DOHH2 (cell line): ENCODE measurements at regions not wholly inside any gene's neighbourhood (a gene's known extent, or its start where the extent isn't known, plus 50 kb on each side); places are given as distances from the start of the nearest gene placed in this dataset.
"Not testable (repeated sequence)": the region's sequence is repeated elsewhere in the genome, so short reads cannot be mapped to it uniquely, and the experiment has no call there.

Source experiments
- H3F3A ChIP-seq: fragments of 200-600 bp; sonication (generic), shearing (Covaris generic); 2 replicates; pipeline ENCODE4 v1.6.0; 2016; ENCODE audit warnings: antibody characterized with exemption, mild to moderate bottlenecking; ENCODE audit not compliant: control insufficient read depth, insufficient read depth
- H3K27ac ChIP-seq: fragments of 200-600 bp; sonication (generic); 2 replicates; pipeline ENCODE4 v1.5.1; 2014; ENCODE audit warnings: low read depth, mild to moderate bottlenecking, low read length, moderate library complexity
- H3K27me3 ChIP-seq: fragments of 200-600 bp; sonication (generic); 2 replicates; pipeline ENCODE4 v1.6.1; 2014; ENCODE audit warnings: mild to moderate bottlenecking, low read length, mixed read lengths; ENCODE audit not compliant: control insufficient read depth
- H3K36me3 ChIP-seq: fragments of 200-600 bp; sonication (generic); 2 replicates; pipeline ENCODE4 v1.6.1; 2014; ENCODE audit warnings: mild to moderate bottlenecking, low read length, moderate library complexity, mixed read lengths; ENCODE audit not compliant: control insufficient read depth
- H3K4me1 ChIP-seq: fragments of 200-600 bp; sonication (generic); 2 replicates; pipeline ENCODE4 v1.6.1; 2014; ENCODE audit warnings: mild to moderate bottlenecking, low read length, mixed read lengths; ENCODE audit not compliant: control insufficient read depth
- H3K4me2 ChIP-seq: fragments of 200-600 bp; sonication (generic); 2 replicates; pipeline ENCODE4 v1.6.0; 2014; ENCODE audit warnings: mild to moderate bottlenecking, low read length, moderate library complexity
- H3K4me3 ChIP-seq: fragments of 200-600 bp; sonication (generic); 2 replicates; pipeline ENCODE4 v1.5.1; 2014; ENCODE audit warnings: mild to moderate bottlenecking, low read length, mixed read lengths
- H3K79me2 ChIP-seq: fragments of 200-600 bp; sonication (generic); 2 replicates; pipeline ENCODE4 v1.6.1; 2014; ENCODE audit warnings: mild to moderate bottlenecking, low read length, mixed read lengths; ENCODE audit not compliant: control insufficient read depth
- H3K9me2 ChIP-seq: fragments of 200-600 bp; sonication (generic); replicated peaks from 2 replicates; pipeline ENCODE4 v1.6.1; 2014; ENCODE audit warnings: mild to moderate bottlenecking, low read length, mixed read lengths; ENCODE audit not compliant: control insufficient read depth
- H3K9me3 ChIP-seq: fragments of 200-600 bp; sonication (generic); 2 replicates; pipeline ENCODE4 v1.6.1; 2014; ENCODE audit warnings: antibody characterized with exemption, low read length, mixed read lengths; ENCODE audit not compliant: control insufficient read depth, insufficient read depth
- H4K20me1 ChIP-seq: fragments of 200-600 bp; sonication (generic); 2 replicates; pipeline ENCODE4 v1.6.0; 2014; ENCODE audit warnings: low read depth, mild to moderate bottlenecking, antibody characterized with exemption, low read length, moderate library complexity; ENCODE audit not compliant: control insufficient read depth, insufficient read depth
- EZH2phosphoT487 ChIP-seq: fragments of 200-600 bp; sonication (generic); IDR thresholded peaks from 2 replicates; pipeline ENCODE4 v1.6.1; 2017; ENCODE audit warnings: borderline replicate concordance, mild to moderate bottlenecking, antibody characterized with exemption, low read length, moderate library complexity, mixed read lengths
- TF ChIP-seq, protein P1 (sequence below): fragments of 200-600 bp; sonication (generic); IDR thresholded peaks from one replicate; pipeline ENCODE4 v1.5.1; 2014; ENCODE audit warnings: antibody characterized with exemption, mild to moderate bottlenecking, low read depth, low read length; ENCODE audit not compliant: poor library complexity, severe bottlenecking

DNA sequence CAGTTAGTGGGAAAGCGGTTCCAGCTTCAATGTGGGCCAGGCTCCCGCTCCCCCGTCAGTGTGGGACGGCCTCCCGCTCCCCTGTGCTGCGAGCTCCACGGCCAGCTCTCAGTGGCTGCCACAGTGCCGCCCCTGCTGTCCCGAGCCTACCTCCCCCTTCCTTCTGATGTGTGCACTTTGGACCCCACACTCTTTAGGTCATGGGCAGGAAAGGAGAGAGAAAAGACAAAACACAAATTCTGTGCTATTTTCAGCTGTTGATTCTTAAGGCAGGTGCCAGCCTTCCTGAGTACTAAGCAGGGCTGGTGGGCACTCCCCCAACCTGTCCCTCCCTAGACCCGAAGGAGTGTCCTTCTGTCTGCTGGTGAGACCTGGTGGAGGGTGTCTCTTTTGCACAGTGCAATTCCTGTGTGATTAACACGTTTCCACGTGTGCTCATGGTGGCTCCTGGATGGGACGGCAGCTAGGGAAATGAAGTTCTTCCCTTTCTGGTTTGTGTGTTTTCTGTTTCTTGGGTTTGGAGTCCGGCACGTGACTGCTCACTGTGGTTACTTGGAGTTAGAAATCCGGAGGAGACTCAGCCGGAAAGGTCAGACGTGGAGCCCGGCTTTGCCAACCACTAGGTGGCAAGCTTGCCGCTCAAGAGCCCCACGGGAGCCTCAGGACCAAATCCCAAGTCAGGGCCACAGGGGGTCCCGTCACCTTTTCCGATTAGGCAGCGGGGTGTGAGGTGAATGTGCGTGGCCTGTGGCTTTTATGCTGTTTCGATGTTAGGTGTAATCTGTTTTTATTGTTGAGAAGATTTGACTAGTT, 130.3 kb downstream of the LAT start:
- H3K27ac ChIP-seq, H3K9me2 ChIP-seq, H3K4me1 ChIP-seq, H3K36me3 ChIP-seq, H3K4me3 ChIP-seq, H3K4me2 ChIP-seq, H3K27me3 ChIP-seq, H3K79me2 ChIP-seq, H4K20me1 ChIP-seq, H3K9me3 ChIP-seq, H3F3A ChIP-seq: not testable (repeated sequence)
- TF ChIP-seq, protein P1, sequence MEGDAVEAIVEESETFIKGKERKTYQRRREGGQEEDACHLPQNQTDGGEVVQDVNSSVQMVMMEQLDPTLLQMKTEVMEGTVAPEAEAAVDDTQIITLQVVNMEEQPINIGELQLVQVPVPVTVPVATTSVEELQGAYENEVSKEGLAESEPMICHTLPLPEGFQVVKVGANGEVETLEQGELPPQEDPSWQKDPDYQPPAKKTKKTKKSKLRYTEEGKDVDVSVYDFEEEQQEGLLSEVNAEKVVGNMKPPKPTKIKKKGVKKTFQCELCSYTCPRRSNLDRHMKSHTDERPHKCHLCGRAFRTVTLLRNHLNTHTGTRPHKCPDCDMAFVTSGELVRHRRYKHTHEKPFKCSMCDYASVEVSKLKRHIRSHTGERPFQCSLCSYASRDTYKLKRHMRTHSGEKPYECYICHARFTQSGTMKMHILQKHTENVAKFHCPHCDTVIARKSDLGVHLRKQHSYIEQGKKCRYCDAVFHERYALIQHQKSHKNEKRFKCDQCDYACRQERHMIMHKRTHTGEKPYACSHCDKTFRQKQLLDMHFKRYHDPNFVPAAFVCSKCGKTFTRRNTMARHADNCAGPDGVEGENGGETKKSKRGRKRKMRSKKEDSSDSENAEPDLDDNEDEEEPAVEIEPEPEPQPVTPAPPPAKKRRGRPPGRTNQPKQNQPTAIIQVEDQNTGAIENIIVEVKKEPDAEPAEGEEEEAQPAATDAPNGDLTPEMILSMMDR, result peak; percentile 46

DNA sequence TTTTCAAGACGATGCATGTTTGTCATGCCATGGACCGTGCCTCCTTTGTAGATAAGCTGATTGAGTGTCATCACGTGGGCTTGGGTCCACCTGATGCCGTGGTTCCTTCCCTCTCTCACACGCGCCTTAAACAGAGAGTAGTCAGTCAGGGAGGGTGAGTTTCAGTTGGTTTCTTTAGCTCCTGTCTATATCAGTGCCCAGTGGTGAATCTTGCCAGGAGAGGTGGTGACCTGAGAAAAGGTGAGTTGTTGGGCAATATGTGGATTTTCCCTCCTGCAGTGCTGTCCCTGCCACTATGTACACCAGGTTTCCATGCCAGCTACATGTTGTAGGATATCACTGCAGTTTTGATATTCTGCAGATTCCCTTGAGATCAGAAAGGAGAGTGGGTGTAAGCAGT, 129.7 kb downstream of the LAT start:
- H3K9me2 ChIP-seq, result no peaks in the 10 kb centered on the region
- no peak overlapping the region for H3K4me2 ChIP-seq
- H3F3A ChIP-seq, result no peaks in the 10 kb centered on the region
- H3K4me3 ChIP-seq, result no peak overlapping the region
- no peaks in the 10 kb centered on the region for H3K36me3 ChIP-seq
- no peaks in the 10 kb centered on the region for H4K20me1 ChIP-seq
- TF ChIP-seq, protein P1, result no peak
- TF ChIP-seq EZH2phosphoT487, result no peak
- H3K9me3 ChIP-seq, result no peaks in the 10 kb centered on the region
- no peaks in the 10 kb centered on the region for H3K79me2 ChIP-seq
- H3K27ac ChIP-seq, result no peak overlapping the region
- no peaks in the 10 kb centered on the region for H3K27me3 ChIP-seq
- H3K4me1 ChIP-seq, result no peaks in the 10 kb centered on the region

DNA sequence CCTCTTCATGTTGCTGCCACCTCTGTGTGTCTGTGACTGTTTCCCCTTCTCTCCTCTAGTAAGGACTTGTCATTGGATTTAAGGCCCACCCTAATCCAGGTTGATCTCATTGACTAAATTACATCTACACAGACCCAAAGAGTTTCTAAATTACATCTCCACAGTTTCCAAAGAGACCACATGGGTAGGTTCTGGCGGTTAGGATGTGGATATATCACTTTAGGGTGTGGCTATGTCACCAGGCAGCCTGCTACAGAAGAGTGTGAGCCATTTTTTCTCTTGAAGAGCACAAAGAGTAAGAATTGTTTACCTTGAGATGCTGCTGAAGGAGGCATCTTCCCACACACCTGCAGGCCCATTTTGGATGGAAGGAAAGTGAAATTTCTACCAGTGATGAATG, 128.6 kb downstream of the LAT start:
- not testable (repeated sequence) for H3K4me1 ChIP-seq, H3K27ac ChIP-seq, H3K9me3 ChIP-seq, H3K27me3 ChIP-seq, H3K36me3 ChIP-seq, H3K9me2 ChIP-seq, H3K4me2 ChIP-seq, H3K79me2 ChIP-seq, H4K20me1 ChIP-seq, H3K4me3 ChIP-seq, H3F3A ChIP-seq

DNA sequence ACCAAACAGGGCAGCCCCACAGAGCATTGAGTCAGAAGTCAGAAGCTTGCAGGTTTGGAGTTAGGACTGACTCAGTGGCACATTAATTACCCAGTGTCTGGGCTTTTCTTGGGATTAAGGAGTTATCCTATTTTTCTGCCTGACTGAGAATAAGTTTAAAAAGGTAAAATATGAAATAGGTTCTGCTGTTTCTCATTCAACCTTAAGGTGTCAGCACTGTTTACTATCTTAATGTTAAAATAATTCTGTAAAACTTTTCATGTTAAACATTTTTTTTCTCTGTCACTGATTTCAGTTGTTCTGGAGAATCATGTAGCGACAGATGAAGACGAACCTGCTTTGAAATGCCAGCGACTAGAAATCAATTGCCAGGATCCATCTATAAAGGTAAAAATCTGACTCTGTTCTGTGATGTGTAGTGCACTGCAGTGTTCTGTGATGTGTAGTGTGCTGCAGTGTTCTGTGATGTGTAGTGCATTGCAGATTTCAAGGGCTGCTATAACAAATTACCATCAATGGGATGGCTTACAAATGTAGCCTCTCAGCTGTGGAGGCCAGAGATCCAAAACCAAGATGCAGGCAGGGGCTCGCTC, 128.0 kb downstream of the LAT start:
- no peaks in the 10 kb centered on the region for H3K36me3 ChIP-seq
- H3K4me1 ChIP-seq, result no peaks in the 10 kb centered on the region
- H3K27me3 ChIP-seq, result no peaks in the 10 kb centered on the region
- no peak overlapping the region for H3K4me2 ChIP-seq
- H3F3A ChIP-seq, result no peaks in the 10 kb centered on the region
- H3K9me2 ChIP-seq, result no peaks in the 10 kb centered on the region
- H3K79me2 ChIP-seq, result no peaks in the 10 kb centered on the region
- H3K4me3 ChIP-seq, result no peak overlapping the region
- H4K20me1 ChIP-seq, result no peaks in the 10 kb centered on the region
- H3K27ac ChIP-seq, result no peak overlapping the region
- no peaks in the 10 kb centered on the region for H3K9me3 ChIP-seq
- TF ChIP-seq, protein P1, result no peak
- TF ChIP-seq EZH2phosphoT487, result no peak

DNA sequence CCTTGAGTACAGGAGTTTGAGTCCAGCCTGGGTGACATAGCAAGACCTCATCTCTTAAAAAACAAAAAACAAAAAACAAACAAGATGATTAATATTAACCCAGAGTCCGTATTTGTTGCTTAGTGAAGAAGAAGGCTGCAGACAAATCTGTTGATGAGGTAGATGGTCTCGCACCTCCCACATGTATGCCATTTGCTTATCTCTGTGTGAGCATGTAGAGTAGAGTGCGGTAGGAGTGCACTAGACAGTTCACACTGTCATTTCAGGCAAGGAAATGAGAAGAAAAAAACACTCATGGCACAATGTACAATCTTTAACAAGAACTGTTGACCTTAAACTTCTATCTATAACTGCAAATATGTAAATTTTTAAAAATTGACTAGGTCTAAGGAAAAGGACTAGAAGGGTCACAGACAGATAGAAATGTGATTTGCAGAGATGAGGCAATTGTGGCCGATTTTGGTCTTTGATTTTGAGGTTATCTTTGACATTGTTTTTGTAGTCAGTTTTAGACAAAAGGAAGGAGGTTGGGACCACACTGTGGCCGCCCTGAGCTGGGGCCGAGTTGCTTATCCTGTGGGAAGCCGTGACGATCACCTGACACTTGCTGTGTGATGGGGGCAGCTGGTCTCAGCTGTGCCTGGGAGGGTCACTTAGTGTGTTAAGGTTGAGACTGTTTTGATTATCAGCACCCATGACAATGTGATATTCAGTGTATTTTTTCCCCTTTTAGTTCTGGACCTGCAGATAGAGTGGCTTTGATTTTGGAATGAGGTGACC, 127.2 kb downstream of the LAT start:
- H3K4me3 ChIP-seq, H3K27ac ChIP-seq, H3F3A ChIP-seq, H3K4me2 ChIP-seq, H3K4me1 ChIP-seq, H3K36me3 ChIP-seq, H3K9me2 ChIP-seq, H3K27me3 ChIP-seq, H4K20me1 ChIP-seq, H3K79me2 ChIP-seq, H3K9me3 ChIP-seq: not testable (repeated sequence)
